ENCODE measurements at regions not wholly inside any gene's neighbourhood (a gene's known extent, or its start where the extent isn't known, plus 50 kb on each side); places are given as distances from the start of the nearest gene placed in this dataset.
A peak's percentile ranks its signal among the peaks of the same experiment; 100 is the strongest.

GRCh38 chr5:103827976-103828375, 265.4 kb upstream of the NUDT12 start:
- TF ChIP-seq CTCF (conservative IDR thresholded peaks at IDR 0.05; ENCODE audit: low read depth, low read length) (no peak), EZH2 (IDR thresholded peaks at IDR 0.05; ENCODE audit: borderline replicate concordance, low read depth, low read length, poor library complexity, severe bottlenecking) (no peak)
- Histone ChIP-seq H3K4me1 (ENCODE audit: insufficient read depth, low read length, poor library complexity, severe bottlenecking) (no peaks in the 10 kb centered on the region), H3K36me3 (ENCODE audit: insufficient read depth, low read length, poor library complexity, severe bottlenecking) (no peaks in the 10 kb centered on the region), H3K9me3 (ENCODE audit: low read depth, low read length, poor library complexity, severe bottlenecking) (no peaks in the 10 kb centered on the region), H3K27me3 (replicated peaks; ENCODE audit: insufficient read depth, low read depth, low read length, poor library complexity) (no peaks in the 10 kb centered on the region), H3K4me3 (ENCODE audit: low read depth, low read length, poor library complexity, severe bottlenecking) (no peak overlapping the region), H3K27ac (ENCODE audit: low read depth, low read length, poor library complexity, severe bottlenecking) (no peak overlapping the region)
- DNase-seq (ENCODE audit: low spot score): no peak
- POLR2A ChIA-PET (ENCODE audit: low non-redundant PET): no interaction called here
- CTCF ChIA-PET: no interaction called here
- no TSS peak for BruUV-seq (replicated peaks)
- intact Hi-C loops (cut with micrococcal nuclease; ENCODE audit: unreplicated experiment): no loop called here

GRCh38 chr5:103821361-103821760, 258.8 kb upstream of the NUDT12 start:
- ChIA-PET POLR2A (ENCODE audit: low non-redundant PET) (interaction anchor here (0.6 kb wide), 1 partner anchor 15 kb away, joined by 3 read pairs; no protein-coding TSS in a partner anchor), CTCF (no interaction called here)
- no TSS peak for BruUV-seq (replicated peaks)
- no peak for DNase-seq (ENCODE audit: low spot score)
- Histone ChIP-seq H3K27ac (ENCODE audit: low read depth, low read length, poor library complexity, severe bottlenecking) (no peak overlapping the region), H3K36me3 (ENCODE audit: insufficient read depth, low read length, poor library complexity, severe bottlenecking) (no peaks in the 10 kb centered on the region), H3K4me3 (ENCODE audit: low read depth, low read length, poor library complexity, severe bottlenecking) (no peak overlapping the region), H3K9me3 (ENCODE audit: low read depth, low read length, poor library complexity, severe bottlenecking) (no peaks in the 10 kb centered on the region), H3K4me1 (ENCODE audit: insufficient read depth, low read length, poor library complexity, severe bottlenecking) (no peaks in the 10 kb centered on the region), H3K27me3 (replicated peaks; ENCODE audit: insufficient read depth, low read depth, low read length, poor library complexity) (no peaks in the 10 kb centered on the region)
- TF ChIP-seq EZH2 (IDR thresholded peaks at IDR 0.05; ENCODE audit: borderline replicate concordance, low read depth, low read length, poor library complexity, severe bottlenecking): no peak
- TF ChIP-seq CTCF (conservative IDR thresholded peaks at IDR 0.05; ENCODE audit: low read depth, low read length): no peak
- intact Hi-C loops (cut with micrococcal nuclease; ENCODE audit: unreplicated experiment): no loop called here

GRCh38 chr5:103808464-103809106, 246.0 kb upstream of the NUDT12 start:
- intact Hi-C loops (cut with micrococcal nuclease; ENCODE audit: unreplicated experiment): loop anchor here (1.0 to 5.0 kb wide), 3 partner anchors 226 to 536 kb away; no protein-coding TSS in a partner anchor
- TF ChIP-seq CTCF (conservative IDR thresholded peaks at IDR 0.05; ENCODE audit: low read depth, low read length) (peak; percentile 97), EZH2 (IDR thresholded peaks at IDR 0.05; ENCODE audit: borderline replicate concordance, low read depth, low read length, poor library complexity, severe bottlenecking) (no peak)
- ChIA-PET POLR2A (ENCODE audit: low non-redundant PET) (interaction anchor here (0.5 kb wide), 1 partner anchor 10 kb away, joined by 4 read pairs; no protein-coding TSS in a partner anchor), CTCF (interaction anchor here (0.5 to 1.1 kb wide), 5 partner anchors 134 to 1895 kb away, joined by 3 to 6 read pairs (median 3); no protein-coding TSS in a partner anchor)
- Histone ChIP-seq H3K4me1 (ENCODE audit: insufficient read depth, low read length, poor library complexity, severe bottlenecking) (peaks cover 5% of the 10 kb centered on the region), H3K27ac (ENCODE audit: low read depth, low read length, poor library complexity, severe bottlenecking) (no peak overlapping the region), H3K4me3 (ENCODE audit: low read depth, low read length, poor library complexity, severe bottlenecking) (no peak overlapping the region), H3K36me3 (ENCODE audit: insufficient read depth, low read length, poor library complexity, severe bottlenecking) (no peaks in the 10 kb centered on the region), H3K9me3 (ENCODE audit: low read depth, low read length, poor library complexity, severe bottlenecking) (no peaks in the 10 kb centered on the region), H3K27me3 (replicated peaks; ENCODE audit: insufficient read depth, low read depth, low read length, poor library complexity) (no peaks in the 10 kb centered on the region)
- no TSS peak for BruUV-seq (replicated peaks)
- peak; percentile 80 for DNase-seq (ENCODE audit: low spot score)

All from A673 (cell line).